Stimulated activated CD4-positive, alpha-beta T cell treated with anti-CD3 and anti-CD28 coated beads, Interleukin-15, amount 100 ng/mL, for 48 hours (primary cell): ENCODE measurements at regions not wholly inside any gene's neighbourhood (a gene's known extent, or its start where the extent isn't known, plus 50 kb on each side); places are given as distances from the start of the nearest gene placed in this dataset.
A peak's percentile ranks its signal among the peaks of the same experiment; 100 is the strongest.
"Not testable (repeated sequence)": the region's sequence is repeated elsewhere in the genome, so short reads cannot be mapped to it uniquely, and the experiment has no call there.

Source experiments
- DNase-seq, 2 donors: peaks; one replicate each; pipeline ENCODE4 v3.0.0-alpha.2; 2020; ENCODE audit warnings: low read depth in 2 of 2

DNA sequence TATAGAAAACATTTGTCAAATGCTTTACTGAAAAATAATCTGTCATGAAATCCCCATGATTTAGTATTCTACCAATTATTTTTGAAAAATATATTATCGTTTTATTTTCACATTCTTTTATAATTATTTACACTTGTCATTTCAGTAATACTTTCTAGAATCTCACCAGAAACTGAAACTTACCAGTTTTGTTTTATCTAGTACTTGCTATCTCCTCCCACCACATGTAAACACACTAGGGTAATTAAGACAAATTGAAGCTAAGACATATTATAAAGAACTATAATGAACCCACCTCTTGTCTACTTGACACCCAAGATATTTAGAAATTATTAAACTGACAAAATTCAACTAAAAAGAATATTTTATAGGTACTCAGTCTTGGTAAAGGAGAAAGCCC is 51.5 kb upstream of the GRM3 start:
- no peak for DNase-seq

DNA sequence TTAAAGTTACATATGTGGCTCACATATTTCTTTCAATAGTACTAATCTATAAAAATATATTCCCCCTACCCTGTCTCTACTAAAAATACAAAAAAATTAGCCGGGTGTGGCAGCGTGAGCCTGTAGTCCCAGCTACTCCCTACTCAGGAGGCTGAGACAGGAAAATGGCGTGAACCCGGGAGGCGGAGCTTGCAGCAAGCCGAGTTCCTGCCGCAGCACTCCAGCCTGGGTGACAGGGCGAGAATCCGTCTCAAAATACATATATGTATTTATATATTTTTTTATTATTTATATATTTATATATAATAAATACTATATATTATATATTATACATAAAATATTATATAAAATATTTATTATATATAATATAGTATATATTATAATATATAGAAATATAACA is 69.7 kb upstream of the GRM3 start:
- no peak for DNase-seq

DNA sequence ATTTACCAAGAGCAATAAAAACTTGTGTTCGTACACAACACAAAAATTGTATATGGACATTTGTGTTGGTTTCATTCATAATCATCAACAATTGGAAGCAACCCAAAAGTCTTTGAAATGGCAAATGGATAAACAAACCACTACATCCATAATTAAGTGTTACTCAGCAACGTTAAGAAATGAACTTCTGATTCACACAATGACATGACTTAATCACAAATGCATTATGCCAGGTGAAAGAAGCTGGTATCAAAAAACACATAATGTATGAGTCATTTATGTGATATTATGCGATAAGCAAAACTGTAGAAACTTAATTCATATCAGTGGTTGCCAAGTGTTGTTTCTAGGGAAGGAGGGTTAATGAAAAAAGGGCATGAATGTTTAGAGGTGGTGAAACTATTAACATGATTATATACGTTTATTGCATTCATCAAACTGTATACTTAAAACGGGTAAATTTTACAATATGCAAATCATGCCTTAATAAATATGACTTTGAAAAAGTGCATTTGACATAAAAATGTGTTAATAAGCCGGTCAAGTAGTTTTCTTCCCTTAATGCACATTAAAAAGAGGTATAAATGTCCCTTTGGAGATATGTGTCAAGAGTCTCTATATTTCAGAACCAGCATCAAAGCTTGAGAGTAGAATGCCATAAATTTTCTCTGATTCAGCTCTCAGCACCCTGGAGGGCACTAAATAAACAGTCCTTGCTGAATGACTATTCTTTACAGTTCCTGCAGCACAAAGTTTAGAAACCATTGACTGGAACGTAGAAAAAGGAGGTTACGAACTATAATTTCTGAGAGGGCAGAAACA is 84.8 kb upstream of the GRM3 start:
- DNase-seq = no peak

DNA sequence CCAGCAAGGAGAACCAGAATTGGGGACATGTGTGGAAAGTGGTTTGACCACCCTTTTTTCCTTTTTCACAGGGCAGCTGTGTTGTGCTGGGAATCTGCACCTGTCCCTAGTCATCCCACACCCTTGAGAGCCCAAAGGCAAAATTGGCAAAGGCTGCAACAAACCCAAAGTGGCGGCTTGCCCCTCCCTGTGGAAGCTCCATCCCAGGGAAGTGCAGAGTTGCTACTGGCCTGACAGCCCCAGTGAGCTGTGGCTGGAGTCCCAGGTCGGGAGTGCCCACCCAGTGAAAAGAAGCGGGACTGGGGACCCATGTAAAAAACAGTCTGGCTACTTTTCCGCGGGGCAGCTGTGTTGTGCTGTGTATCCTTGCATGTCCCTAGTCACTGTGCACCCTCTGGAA is 109.1 kb upstream of the GRM3 start:
- DNase-seq = no peak

DNA sequence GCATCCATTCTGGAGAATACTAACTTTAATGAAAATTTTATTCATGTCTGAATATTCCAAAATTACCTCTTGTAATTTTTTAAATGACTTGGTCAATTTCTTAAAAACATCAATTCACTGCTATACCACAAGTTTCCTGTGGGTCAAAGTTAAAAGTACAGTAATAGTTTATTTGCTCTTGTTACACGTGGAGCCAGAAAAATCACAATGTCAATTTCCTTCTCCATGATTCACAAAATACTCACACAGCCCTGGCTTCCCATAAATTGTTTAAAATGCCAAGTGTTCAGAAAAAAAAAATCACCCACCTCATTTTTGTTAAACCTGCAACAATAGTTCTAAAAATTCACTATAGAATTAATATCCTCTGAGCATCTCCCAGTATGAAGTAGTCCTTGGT is 139.5 kb upstream of the GRM3 start:
- DNase-seq = no peak

DNA sequence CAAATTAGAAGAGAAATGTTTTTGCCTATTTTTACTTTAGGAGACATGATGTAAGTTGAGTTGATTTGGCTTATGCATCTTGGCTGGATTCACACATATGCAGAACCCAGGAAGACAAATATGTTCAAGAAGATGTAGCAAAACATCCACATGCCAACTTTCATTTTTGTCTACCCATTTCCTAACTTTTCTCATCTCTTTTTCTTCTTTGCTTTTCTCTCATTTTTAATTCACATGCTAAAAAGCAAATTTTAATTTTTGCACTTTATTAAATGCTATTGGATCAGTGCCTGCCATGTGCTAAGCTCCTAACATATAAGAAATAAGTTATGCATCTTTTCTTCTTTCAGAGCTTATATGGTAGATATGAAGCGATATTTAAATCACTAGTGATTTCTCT is 143.7 kb upstream of the GRM3 start:
- DNase-seq = no peak

DNA sequence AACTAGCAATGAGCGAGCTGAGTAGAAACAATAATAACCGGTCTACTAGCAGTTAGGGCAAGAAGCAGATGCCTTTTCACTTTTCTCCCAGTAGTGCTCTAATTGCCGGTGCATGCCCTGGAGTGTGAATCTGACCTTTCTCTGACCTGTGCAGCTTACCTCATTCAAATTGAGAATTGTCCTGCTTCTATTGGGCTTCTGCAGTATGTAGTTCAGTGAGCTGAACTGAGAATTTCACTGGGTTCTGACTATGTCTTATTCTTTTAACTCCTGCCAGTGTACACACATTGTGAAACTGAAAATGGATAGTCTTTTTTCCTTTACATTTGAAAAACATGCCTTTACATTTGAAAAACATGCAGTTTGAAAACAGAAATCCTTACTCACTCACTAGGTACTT is 157.9 kb upstream of the GRM3 start:
- no peak for DNase-seq

DNA sequence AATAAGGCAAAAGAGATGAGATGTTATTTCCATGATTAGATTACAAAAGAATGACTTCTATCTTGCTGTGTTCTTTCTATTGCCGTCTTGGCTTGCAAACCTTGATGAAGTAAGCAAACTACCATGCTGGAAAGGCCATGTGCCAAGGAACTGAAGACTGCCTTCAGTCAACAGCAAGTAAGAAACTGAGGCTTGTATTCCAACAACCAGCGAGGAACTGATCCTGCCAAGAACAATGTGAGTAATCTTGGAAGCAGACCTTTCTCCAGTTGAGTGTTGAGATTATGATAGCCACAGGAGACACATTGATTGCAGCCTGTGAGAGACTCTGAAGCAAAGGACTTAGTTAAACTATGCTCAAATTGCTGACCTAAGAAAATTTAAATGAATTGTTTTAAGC is 164.6 kb upstream of the GRM3 start:
- no peak for DNase-seq

DNA sequence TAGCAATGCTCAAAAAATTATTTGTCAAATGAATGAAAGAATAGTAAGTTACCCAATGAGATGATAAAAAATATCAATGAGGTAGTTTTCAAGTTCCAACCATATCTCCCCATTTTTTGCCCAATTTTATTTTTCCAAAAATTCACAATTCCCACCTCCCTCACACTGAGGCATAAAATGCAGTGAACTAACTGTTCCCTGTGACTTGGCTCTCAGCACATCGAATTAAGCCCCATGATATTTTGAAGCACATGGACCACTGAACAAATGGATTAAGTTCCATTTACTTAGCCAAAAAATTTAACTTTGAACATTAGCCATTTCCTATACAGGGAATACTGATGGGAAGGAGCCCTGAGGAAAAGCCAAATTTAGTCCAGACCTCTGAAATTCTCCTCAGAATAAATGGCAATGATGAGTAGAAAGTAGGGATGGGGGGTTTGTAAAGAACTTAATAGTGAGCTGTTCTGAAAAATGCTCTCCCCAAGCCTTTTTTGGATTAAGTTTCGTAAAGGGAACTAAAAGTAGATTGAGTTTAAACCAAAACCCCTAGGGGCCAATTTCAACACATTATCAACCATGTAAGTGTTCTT is 166.3 kb upstream of the GRM3 start:
- DNase-seq = no peak

DNA sequence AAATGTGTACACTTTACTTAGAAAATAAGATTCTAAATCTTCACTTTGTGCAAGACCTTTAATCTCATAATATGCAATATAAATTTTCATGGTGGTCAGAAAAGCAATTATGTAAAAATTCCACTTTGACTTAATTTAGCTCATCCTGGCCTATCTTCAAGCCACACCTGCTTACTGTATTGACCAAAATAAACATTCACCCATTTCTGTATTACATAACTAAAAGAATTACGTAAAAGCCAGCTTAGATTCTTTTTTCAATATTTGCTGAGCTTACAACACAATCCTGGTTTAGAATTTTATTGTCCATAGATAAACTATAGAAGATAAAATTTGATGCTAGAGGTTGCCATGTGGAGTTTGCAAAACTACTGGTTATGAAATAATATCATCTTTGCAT is 172.9 kb upstream of the GRM3 start:
- no peak for DNase-seq

DNA sequence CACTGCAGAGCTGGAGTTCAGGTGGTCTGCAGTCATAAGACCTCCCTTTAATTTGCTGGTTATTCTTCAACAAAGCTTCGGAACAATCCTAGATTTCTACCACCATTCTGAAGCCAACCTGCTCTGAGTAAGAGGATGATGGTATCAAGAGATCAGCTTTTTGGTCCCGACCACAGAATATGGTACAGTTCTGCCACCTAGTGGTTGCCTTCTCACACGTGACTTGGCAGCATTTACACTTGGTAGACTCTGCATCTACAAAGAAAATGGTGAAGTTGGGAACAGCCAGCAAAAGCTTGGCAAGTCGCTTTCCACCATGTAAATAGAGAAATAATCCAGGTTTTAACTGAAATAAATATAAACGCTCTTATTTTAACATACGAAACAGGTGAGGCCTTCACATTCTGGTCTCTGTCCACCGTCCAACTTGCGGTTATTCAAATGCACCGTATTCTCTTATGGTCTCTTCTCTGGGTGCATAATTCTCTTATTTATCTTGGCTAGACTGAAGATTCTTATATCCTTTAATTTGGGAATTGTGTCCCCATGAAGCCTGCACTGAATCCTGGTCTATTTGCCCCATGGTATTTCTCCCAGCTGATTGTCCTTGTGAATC is 173.9 kb upstream of the GRM3 start:
- DNase-seq = peak; percentile 18 to 35

DNA sequence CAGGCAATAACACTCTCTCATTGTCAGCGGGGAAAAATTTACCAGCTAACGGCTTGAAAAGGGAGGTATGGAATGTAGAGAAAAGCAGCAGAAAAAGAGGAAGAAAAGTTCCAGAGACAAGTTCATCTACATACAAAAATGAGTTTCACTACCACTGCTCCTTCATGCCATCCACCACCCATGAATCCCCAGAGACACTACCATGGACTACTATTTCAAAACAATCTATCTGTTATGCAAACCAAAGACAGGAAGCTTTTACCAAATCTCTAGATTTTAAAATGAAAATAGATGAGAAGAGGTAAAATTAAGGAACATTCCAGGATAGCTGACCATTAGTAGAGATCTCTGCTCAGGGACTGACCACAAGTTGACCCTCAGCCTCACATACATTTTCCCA is 189.0 kb upstream of the GRM3 start:
- no peak for DNase-seq

DNA sequence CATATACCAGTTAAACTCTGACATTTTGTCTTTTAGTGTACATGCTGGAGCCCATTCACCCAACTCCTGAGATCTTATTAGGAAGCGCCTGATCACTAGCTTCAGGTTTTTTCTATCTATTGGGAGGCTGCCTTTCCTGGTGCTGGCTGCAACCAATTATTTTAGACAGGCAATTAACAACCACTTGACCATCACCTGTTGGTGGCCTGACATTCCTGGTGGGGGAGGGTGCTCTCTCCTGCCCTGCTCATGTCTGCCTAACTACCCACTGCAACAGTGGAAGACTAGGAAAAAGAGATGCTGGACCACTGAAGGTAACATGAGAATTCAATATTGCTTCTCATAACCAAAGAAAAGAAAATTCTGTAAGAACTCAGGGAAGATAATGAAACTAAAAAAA is 190.3 kb upstream of the GRM3 start:
- DNase-seq = no peak

DNA sequence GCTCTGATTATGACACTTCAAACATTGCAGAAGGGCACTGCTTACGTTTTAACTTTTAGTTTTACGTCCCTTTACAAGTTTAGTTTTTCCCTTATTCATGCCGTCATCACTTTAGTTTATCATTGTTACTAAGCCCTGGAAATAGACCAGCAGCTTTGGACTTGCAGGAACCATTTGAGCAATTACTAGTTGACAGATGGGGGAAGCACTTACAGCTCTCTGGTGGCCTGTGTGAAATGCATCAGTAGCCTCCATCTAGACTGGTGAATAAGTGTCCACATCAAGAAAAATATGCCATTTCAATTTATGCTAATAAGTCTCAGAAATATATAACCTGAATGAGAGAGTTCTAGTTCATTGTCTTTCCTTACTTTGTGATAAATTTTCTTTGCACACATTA is 194.9 kb upstream of the GRM3 start:
- DNase-seq = no peak

DNA sequence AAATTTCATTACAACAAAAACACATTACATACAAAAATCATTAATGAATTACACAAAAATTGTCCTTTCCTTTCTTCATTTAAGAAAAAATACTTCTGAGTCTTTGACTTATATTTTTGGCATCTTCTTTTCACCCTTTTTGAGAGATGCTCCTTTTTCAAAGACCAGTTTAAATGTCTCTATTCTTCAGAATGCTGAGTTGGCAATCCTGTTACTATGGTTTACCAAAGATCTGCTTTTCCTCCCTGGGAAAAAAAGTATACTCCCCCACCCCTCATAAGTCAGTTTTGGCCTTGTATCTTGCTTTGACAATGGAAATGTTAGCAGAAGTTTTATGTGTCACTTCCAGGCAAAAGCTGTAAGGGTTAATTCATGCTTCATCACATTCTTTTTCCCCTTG is 198.4 kb upstream of the GRM3 start:
- no peak for DNase-seq

DNA sequence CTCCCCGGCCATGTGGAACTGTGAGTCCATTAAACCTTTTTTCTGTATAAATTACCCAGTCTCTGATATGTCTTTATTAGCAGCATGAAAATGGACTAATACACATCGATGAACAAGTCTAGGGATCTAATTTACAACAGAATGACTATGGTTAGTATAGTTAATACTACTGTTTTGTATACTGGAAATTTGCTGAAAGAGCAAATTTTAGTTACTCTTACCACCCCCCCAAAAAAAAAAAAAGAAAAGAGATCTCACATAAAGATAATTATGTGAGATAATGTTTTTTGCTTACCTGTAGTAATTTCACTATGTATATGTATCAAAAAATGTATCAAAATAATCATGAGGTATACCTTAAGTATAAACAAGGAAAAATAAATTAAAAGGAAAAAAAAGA is 199.5 kb upstream of the GRM3 start:
- DNase-seq = no peak

DNA sequence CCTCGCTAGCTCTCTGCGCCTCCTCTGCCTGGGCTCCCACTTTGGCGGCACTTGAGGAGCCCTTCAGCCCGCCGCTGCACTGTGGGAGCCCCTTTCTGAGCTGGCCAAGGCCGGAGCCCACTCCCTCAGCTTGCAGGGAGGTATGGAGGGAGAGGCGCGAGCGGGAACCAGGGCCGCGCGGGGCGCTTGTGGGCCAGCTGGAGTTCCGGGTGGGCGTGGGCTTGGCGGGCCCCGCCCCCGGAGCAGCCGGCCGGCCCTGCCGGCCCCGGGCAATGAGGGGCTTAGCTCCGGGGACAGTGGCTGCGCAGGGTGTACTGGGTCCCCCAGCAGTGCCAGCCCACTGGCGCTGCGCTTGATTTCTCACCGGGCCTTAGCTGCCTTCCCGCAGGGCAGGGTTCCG is 203.3 kb upstream of the GRM3 start:
- not testable (repeated sequence) for DNase-seq

DNA sequence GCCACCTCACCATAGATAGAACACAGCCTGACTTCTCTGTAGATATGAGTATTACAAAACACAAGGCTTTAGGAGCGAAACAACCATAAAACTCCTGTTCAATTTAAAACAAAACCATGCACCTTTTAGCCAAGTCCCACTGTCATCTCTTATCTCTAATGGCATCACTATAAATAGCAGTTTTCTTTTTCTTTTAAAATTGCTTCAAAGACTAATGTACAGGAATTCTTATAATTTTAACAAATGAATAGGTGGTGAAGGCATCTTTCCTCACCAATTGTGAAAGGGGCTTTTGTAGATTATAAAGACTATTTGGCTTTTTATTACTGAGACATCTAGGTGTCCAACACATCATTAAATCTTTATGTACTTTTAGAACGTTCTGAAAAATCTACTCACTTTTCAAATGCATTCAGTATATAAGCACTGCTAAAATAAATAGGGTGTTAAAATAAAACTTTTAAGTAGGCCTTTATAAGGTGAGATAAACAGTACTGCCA is 205.7 kb upstream of the GRM3 start:
- DNase-seq = no peak

DNA sequence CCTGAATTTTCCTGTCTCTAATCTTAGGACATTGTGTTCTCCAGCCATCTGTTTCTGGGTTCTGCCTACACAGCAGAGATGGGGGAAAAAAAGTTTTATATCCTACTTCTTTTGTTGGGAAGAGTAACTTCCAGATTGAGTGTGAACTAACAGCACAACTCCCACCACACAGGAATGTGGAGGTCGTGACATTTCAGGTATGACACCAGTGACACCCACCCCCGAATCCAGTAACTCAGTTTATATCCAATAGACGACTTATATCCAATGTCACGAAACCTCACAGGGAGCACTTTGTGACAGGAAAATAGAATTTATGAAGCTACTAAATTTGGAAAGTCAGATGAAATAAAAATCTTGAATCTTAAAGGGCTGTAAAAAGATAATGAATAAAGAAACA is 211.9 kb upstream of the GRM3 start:
- DNase-seq = no peak

DNA sequence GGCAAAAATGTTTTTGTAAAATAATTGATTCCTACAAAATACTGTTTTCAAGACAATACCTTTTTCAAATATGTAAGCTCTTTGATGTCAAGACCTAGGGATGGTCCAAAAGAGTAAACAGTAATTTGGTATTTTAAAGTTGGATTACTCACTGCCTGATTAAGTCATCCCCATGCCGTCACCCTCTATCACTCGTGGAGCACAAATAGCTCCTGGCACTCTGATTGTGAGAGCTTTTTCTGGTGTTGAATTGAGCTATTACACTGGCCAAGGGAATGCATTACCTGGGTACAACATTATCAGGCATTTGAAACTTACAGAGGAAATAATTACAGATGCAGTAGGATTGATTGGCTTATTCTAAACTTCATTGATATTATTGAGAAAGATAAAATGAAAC is 231.9 kb upstream of the GRM3 start:
- DNase-seq = no peak

DNA sequence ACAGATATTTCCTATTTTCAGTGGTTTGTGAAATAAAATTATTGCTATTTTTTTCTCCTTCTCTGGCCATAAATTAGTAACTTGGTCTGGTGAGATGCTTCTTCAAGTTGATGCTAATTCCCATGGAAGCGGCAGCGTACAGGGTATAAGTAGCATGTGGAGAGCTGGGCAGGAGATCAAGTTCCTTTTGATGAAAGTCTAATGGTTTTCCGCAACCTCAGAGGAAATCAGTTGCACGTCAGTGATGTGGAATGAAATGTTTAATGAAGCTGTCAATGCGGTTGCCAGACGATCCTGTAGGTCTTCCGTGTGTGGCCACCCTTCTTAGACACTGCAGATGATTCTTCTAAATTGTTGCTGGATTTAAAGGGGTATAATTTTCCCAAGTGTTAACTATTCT is 236.4 kb upstream of the GRM3 start:
- DNase-seq = no peak

DNA sequence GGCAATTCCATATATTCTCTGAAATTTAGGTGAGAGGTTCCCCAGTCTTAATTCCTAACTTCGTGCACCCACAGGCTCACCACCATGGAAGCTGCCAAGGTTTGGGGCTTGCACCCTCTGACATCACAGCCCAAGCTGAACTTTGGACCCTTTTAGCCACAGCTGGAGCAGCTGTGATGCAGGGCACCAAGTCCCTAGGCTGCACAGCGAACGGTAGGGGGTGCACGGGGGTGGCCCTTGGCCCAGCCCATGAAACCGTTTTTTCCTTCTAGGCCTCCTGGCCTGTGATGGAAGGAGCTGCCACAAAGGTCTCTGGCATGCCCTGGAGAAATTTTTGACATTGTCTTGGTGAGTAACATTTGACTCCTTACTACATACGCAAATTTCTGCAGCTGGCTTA is 251.9 kb upstream of the GRM3 start:
- no peak for DNase-seq

DNA sequence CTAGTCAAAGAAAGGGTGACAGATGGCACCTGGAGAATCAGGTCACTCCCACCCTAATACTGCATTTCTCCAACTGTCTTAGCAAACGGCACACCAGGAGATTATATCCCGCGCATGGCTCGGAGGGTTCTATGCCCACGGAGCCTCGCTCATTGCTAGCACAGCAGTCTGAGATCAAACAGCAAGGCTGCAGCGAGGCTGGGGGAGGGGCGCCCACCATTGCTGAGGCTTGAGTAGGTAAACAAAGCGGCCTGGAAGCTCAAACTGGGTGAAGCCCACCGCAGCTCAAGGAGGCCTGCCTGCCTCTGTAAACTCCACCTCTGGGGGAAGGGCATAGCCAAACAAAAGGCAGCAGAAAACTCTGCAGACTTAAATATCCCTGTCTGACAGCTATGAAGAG is 268.1 kb upstream of the GRM3 start:
- not testable (repeated sequence) for DNase-seq
